IPS-NIHi7 (cell line): ENCODE measurements at regions not wholly inside any gene's neighbourhood (a gene's known extent, or its start where the extent isn't known, plus 50 kb on each side); places are given as distances from the start of the nearest gene placed in this dataset.
"Not testable (repeated sequence)": the region's sequence is repeated elsewhere in the genome, so short reads cannot be mapped to it uniquely, and the experiment has no call there.

Source experiments
- DNase-seq: peaks from one replicate; pipeline ENCODE4 v3.0.0; 2012; ENCODE audit warnings: mixed read lengths; ENCODE audit errors: extremely low spot score

DNA sequence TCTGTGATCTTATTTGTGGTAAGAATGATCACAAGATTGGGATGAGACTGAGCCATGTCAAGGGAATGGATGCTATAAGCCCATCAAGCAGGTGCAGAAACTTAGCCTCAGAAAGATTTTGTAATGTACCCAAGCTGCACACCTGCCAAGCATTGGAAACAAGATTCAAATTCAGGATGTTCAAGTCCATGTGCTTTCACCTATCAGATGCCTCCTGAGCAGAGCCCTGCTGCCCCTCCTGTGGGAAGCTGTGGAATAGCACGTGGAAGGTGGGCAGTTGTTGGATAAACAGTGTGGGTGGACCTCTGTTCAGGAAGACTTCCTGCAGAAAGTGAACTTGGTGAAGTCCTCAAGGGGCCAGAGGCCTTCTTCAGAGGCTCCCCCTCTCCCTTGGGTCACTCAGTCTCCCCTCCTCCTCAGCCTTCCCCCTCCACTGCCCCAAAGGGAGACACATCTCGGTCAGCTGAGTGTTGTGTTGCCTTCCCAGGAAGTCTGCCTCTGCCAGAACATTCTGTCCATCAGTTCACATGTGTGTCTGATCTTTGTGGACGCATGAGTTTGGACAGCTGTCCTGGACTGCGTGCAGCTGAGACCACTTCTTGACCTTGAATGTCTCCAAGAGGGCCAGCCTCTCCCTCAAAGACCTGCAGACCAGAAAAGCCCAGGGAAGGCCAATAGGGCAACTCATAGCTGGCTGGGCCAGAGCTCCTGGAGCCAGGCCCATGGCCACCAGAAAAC, 186.1 kb downstream of the INHBB start:
- DNase-seq, result no peak

DNA sequence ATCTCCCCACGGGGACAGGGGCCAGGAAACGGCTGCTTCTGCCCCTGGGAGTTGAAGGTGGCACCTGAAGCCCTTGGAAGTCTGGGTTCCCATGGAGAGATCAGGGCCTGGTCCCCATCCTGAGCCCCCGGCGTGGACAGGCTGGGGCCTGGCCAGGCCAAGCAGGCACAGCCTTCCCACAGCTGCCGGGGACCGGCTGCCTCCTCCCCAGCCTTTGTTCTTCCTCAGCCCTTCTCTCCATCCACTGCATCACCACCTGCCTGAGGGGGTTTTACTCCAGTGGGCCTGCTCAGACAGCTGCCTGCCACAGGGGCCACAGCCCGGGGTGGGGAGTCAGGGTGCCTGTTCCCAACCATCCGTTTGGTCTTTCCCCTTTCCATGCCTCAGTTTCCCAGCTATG, 187.7 kb downstream of the INHBB start:
- no peak for DNase-seq

DNA sequence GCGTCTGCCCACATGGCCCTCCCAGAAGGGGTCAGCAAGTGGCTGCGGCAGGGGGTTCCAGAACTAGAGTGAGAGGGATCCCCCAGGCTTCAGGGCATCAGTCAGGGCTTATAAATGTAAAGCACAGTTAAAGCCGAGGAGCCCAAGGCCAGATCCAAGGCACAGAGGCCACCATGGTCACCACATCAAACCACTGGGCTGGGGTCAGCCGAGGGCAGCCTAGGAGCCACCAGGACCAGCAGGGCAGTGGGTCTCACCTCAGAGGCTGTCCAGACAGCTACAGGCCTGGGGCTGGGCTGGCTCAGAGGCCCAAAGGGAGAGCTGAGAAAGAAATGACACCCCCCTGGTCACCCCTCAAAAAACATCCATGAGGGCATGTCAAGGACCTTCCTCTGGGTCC, 188.5 kb downstream of the INHBB start:
- DNase-seq, result no peak

DNA sequence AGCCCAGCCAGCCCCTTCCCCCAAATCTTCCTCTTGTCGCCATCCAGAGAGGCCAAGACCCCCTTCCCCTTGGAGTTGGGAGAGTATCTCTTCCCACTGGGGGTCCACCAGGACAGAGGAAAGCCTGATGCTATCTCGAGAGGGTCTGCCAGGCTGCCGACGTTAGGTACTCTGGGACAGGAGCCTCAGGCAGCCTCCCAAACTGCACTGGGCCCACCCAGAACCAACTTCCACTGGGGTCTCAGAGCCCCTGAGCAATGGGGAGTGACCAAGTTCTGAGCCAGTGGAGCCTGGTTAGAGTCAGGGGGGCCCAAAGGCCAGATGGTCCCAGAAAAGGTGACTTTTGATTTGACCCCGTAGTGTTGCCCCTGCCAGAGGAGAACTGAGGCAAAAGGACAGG, 189.1 kb downstream of the INHBB start:
- no peak for DNase-seq

DNA sequence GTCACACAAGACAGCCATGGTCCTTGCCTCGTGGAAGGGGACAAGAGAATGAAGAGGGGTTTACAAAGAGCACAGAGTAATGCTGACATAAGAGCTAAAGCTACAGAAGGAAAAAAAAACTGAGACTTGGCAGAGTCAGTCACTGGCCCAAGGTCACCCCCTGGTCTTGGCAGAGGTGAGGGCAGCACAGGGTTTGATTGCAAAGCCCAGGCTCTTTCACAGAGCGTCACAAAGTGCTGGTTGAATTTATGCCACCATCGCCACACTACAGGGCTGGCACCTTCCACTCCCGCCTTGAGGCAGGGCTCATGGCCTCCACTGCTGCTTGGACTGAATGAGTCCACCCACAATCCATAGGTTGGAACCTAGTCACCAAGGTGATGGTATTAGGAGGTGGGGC, 190.2 kb downstream of the INHBB start:
- DNase-seq, result no peak

DNA sequence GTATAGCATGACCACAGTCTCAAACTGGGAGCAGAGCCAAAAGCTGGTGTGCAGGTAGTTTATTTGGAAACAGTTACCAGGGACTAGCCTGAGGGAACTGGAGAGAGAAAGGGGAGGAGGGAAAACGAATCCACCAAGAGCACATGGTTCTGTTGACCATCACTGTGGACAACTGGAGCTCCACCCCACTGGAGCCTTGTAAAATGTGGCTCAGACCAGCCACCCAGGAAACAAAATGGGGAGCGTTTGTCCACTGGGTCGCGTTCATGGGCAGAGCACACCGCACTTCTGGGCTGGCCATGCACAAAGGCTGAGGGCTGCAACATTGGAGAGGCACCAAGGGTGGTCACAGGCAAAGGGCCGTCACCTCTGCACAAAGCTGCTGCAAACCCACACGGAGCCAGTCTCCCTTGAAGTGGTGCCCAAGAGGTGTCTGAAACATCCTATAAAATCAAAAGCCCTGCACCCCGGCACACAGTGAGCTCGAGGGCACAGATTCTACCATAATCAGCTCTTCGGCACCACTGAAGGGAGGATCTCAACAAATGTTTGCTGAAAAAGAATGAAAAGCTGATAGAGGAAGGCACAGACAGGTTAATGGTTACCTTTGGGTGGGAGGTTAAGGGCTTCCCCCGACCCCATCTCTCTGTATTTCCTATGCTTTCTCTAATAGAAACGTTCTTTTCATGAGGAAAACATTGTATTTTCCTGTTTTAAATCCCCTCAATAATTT, 192.9 kb downstream of the INHBB start:
- DNase-seq, result no peak

DNA sequence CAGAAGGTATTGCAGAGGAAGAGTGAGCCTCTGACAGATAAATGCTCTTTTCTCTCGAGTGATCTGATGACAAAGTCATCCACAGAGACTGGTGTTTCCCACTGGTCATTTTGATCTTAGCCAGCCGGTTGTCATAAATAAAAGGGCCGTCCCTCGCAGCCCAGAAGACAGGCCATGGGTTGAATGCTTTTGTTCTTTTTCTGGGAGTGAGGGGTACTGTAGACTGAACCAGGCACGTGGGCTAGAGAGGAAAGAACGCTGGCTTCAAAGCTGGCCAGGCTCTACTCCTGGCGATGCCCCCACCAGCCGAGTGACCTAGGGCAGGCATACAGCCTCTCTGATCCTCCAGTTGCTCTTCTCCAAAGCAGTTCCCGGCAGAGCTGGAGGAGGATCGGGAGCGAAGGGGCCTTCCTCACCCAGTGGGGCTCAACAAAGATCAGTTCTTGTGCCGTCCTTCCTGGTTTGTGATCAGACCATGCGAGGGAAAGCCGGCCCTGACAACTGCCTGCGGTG, 193.5 kb downstream of the INHBB start:
- no peak for DNase-seq

DNA sequence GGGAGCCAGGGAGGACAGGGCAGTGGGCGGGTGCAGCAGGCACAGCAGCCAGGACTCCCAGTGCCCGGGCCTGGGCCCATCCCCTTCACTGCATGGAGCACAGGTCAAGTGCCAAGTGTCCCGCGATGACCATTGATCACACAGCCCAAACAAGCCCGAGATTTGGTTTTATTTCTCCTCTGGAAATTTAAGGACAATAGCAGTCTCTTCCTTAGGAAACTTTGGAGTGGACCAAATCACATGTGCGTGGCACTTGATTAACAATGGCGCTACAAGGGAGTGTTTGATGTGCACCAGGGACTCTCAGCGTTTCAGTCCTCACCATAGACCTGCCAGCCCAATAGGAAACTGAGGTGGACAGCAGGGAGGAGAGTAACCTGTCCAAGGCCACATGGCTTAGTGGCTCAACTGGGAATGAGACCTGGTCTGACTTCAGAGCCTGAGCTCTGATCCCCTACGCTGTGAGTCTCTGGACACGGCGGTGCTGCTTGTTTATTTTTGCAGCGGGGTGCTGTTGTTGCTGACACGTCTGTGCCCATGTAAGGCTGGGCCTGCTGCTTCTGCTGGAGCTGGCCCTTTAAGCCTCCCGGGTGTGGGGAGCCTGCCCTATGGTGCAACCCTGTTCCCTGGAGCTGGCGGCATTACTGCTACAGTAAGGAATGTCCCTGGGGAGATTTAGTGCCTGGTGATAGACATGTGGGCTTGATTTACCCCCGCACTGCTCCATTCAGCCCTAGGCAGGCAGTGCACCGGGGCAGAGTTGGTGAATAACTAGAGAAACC, 194.2 kb downstream of the INHBB start:
- peak; percentile 58 for DNase-seq

DNA sequence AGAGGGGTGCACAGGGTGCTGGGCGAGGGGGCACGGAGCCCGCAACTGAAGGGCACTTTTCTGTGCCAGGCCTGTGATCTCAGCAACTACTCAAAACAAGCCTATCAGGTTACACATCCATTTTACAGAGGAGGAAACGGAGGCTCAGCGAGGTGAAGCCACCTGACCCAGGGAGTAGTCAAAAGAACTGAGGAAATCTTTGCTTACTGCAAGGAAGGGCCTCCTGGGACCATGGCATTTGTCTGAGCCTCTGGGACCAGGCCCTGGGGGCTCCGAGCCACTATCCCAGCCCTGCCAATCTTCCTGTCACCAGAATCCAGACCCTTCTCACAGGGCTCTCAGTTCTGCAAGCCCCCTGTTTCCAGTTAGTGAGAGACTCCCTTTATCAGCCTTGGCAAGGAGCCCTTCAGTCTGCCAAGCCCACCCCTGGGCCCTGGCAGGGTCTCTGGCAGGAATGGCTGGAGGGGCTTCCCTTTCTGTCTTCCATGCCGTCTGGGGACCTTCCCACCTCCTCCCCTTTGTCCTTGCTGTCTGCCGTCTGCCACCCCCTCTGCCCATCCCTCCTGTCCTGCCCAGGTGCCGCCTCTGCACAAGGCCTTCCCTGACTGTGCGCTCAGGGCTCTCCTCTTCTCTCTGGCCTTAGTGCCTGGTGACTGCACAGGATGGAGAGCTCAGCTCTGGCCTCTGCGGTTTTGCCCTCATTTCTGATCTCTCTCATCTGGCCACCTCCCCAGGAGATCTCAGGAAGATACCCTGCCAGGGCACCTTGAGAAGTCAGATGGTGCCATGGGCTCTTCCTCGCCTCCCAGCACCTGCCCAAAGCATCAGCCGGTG, 194.7 kb upstream of the GLI2 start:
- no peak for DNase-seq

DNA sequence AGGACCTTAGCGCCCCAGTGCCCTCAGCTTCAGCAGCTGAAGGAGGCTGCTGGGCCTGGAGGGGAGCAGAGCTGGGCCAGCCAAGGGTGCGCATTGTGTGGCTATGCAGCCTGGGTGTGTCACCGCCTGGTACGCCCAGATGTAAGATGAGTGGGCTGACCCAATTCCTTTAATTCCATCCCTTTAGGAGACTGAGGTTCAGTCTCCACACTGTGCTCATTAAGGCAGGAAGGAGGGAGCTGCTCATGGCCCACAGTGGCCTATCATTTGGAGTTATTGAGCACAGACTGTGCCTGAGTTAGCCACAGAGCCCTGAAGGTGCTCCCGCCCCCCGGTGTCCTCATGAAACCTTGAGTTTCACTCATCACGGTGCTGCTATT, 194.1 kb upstream of the GLI2 start:
- DNase-seq, result no peak

DNA sequence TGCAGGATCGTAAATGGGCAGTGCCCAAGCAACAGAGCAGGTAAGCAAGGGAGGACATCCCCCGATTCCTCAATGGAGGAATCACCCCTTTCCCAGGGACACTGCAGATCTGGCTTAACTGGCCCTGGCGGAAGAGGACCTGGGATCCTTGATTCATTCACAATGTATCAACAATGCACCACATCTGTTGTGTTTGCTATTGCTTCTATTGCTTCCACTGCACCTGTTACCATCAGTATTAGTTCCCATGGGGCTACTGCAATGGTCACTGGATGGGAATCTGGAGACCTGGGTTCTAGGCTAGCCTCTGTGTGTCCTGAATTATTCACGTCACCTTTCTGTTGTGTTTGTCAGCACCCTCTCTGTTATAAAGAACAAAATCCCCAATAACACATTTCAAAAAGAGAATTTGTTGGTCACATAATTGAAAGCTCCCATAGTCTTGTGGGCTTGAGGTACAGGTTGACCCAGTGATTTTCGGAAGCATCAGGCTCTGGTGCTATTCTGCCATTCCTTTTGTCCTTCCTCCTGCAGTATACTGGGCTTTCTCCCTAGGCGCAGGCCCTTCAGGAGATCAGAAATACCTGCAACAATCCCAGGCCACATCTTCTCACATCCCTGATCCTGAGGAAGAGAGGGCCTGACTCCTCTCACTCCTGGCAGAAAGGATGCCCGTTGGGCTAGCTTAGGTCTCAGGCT, 193.5 kb upstream of the GLI2 start:
- no peak for DNase-seq

DNA sequence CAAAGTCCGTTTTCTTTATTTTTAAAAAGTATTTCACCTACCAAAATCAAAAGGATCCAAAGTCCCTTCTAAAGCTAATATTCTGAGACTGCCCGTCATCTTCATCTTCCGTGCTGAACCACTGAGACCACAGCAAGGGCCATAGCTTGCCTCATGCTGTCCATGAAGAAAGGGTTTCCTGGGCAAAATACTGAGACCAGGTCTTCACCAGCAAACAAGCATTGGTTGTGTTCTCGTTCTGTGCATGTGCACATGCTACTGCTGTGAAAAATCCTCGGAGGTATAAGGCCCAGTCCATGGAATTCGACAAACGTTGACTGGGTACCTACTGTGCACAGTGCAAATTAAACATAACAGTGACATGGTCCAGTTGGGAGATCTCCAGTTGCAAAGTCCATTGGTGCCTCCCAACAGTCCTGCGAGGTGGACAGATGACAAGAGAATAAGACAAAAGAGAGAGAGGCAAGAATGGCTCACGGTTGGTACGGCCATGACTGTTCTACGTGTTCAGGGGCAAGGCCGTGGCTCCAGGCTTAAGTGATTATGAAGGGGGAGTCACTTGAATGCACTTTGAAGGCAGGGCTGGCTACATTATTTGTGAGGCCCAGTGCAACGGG, 192.6 kb upstream of the GLI2 start:
- DNase-seq, result no peak

DNA sequence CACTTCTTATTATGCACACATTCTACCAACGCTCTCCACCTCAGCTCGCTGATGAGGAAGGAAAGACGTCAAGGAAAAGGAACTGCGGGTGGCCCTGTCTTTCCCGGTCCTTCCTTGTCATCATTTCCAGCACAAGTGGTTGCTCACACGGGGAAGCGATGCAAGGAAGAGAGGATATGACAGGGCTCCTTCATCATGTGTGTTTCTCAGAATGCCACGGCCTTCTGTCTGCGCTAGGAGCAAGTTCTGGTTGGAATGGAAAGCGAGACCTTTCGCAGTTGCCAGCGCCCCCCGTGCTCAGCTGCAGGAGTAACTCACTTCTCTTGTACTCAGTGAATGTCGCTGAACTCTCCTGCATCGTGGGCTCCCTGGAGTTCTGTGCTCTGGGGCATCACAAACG, 191.8 kb upstream of the GLI2 start:
- DNase-seq, result no peak

DNA sequence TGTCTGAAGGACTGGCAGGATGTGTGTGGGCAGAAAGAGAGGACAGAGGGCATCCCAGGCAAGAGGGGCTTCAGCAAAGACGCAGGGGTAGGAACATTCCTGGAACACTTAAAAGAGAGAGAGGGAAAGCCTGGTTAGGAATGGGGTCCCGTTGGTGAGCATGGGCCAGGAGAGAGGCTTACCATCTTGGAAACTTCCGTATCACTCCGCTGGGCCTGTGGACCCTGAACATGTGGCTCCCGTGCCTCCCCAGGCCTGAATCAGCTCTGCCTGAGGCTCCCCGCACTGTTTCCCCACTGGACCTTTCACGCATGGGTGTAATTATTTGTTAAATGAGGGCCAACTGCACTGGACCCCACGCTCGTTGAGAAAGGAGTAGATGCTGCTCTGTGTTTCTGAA, 191.1 kb upstream of the GLI2 start:
- no peak for DNase-seq

DNA sequence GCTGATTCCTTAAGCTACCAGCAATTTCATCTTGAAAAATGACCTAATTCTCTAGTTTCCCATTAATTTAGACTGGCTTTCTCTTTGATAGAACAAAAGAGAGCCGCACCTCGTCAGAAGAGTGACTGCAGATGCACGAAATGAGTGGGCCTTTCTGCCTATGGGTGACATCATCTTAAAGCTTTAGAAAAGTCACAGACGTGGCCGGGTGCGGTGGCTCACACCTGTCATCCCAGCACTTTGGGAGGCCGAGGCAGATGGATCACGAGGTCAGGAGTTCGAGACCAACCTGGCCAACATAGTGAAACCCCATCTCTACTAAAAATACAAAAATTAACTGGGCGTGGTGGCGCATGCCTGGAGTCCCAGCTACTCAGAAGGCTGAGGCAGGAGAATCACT, 190.7 kb upstream of the GLI2 start:
- DNase-seq, result not testable (repeated sequence)

DNA sequence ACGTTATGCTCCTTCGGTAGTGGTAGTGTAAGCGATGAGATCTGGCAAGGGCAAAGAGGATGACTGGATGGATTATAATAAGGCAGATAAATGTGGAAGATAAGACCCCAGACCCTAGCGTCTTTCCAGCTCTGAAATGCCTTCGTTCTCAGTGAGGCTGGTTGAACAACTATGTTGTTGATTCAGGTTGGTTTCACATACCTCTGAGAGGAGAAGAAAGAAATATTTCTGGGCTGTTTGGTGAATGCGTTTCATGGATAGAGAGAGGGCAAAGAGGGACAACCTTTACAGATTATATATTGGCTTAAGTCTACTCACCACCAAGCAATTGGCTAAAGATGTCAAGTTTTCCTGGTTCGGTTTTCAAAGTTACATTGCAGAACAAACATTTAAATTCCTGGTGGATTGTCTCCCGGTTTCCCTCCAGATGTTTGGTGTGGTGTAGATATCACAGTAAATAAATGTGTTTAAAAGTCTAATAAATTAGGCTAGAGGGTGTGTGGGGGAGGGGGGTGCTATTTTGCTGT, 190.1 kb upstream of the GLI2 start:
- DNase-seq, result no peak

DNA sequence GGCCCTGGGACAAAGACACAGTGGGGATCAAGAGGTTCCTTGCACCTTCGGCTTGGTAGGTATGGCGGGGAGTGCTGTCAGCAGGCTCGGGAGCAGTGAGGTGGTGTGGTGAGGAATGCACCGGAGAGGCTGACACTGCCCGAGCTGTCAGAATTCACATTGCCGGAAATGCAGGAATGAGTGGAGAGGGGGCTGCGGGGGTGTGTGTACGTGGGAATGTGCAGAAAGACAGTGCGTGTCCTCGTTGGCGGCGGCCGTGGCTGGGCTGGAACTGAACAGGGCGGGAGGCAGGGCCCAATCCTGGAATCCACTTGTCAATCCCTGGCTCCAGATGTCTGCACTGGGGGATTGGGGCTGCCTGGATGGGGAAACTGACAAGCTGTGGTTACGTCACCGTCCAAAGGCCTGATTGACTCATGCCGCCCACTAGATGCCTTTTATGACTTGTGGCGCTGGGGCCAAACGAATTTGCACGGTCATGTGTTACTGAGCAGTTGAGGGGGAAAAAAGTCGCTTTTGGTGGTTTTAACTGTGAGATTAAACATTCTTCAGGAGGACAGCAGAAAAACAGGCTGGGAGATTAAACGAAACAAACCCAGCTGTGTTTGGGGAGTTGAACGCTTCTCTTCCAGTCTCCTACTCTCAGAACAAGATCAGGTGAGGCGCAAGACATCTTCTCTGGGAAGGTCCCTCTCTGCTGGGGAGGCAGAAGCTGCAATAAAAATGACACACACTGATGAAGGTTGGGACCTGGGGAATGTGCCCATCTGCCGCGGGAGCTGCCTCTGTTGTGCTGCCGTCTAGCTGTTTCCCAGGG, 189.4 kb upstream of the GLI2 start:
- DNase-seq, result peak; percentile 32

DNA sequence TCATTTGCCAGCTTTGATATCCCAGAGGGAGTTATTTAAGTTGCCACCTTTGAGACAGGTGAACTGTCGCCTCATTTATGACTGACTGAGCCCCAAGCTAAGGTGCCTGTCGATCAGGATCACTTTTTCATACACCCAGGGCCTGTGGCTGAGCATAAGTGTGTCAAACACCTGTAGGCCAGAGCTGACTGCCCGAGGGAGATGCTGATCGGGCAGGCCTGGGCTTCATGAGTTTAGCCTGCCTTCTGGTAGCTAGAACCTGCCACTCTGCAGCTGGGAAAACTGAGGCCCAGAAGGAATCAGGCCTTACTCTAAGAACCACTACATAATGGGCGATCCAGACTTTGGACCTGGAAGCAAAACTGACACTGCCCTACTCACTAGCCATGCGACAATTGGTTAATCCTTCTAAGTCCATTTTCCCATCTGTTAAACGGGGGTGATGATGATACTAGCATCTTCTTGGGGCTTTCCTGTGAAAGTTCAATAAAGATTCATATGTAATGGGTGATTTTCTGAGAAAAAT, 188.7 kb upstream of the GLI2 start:
- no peak for DNase-seq

DNA sequence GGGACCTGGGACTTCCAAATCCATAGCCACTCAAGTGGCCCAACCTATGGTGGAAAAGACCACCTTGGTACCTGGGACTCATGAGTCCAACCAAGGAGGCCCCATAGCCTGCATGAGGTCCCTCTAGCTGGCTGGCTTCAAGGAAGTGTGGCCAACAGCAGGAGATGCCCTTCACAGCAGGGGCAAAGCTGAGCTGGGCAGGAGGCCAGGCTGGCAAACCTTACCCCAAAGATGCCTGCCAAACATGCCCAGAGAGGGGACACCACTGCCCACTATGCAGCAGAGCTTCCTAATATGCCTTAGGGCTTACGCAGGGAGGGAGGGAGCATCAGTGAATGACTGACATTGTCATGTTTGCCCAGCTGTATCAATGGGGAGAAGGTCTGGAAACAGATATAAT, 188.0 kb upstream of the GLI2 start:
- DNase-seq, result no peak
